Effector memory CD8-positive, alpha-beta T cell (primary cell): ENCODE measurements at regions not wholly inside any gene's neighbourhood (a gene's known extent, or its start where the extent isn't known, plus 50 kb on each side); places are given as distances from the start of the nearest gene placed in this dataset.

Experiments used
- ATAC-seq: fragments of 150-1000 bp; cut with Tn5 transposase; replicated peaks from 2 replicates; pipeline ENCODE4 v1.10.0; 2021; ENCODE audit warnings: mild to moderate bottlenecking, moderate library complexity
- DNase-seq, 3 experiments: peaks; one replicate each; pipeline ENCODE4 v3.0.0; 2021
- H3K27ac Mint-ChIP-seq, 2 donors: one replicate each; pipeline ENCODE4 v1.8.0; 2022; ENCODE audit warnings: mild to moderate bottlenecking in 2 of 2, mixed read lengths in 2 of 2, moderate library complexity in 2 of 2
- H3K27me3 Mint-ChIP-seq, 2 donors: one replicate each; pipeline ENCODE4 v1.8.0; 2022; ENCODE audit warnings: mixed read lengths in 2 of 2
- H3K36me3 Mint-ChIP-seq: one replicate; pipeline ENCODE4 v1.8.0; 2022; ENCODE audit warnings: mild to moderate bottlenecking, moderate library complexity, mixed read lengths; ENCODE audit not compliant: insufficient read depth
- H3K4me1 Mint-ChIP-seq, 2 donors: one replicate each; pipeline ENCODE4 v1.8.0; 2022; ENCODE audit warnings: low read depth in 2 of 2, mixed read lengths in 2 of 2
- H3K4me3 Mint-ChIP-seq, 2 donors: one replicate each; pipeline ENCODE4 v1.8.0; 2022; ENCODE audit warnings: mild to moderate bottlenecking in 2 of 2, mixed read lengths in 2 of 2, moderate library complexity in 2 of 2
- H3K9me3 Mint-ChIP-seq, 2 donors: one replicate each; pipeline ENCODE4 v1.8.0; 2022; ENCODE audit warnings: mixed read lengths in 2 of 2

DNA sequence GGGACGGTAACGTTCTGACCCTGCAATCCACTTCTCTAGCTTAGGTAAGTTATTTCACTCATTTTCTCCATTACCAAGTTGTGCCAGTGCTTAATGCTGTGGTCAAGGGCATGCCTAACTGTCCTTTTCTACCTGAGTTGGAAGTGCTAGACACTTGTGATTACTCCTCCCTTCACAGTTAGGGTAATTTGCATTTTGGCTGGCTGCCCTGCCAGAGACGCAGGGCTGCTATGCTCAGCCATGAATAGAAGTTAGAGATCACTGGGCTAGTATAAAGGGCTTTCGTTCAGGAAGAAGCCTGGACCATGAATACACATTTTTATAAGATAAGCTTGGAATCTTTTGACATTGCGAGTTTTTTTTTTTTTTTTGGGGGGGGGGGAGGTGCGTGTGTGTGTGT, 633.2 kb upstream of the NEGR1 start:
- DNase-seq (no peak), ATAC-seq (no peak)
- no peaks in the 10 kb centered on the region for H3K4me1 Mint-ChIP-seq
- no peak overlapping the region for H3K27ac Mint-ChIP-seq
- peaks cover 4 to 7% of the 10 kb centered on the region in 2 donors for H3K9me3 Mint-ChIP-seq
- H3K36me3 Mint-ChIP-seq = no peaks in the 10 kb centered on the region
- no peaks in the 10 kb centered on the region for H3K27me3 Mint-ChIP-seq
- no peak overlapping the region for H3K4me3 Mint-ChIP-seq

DNA sequence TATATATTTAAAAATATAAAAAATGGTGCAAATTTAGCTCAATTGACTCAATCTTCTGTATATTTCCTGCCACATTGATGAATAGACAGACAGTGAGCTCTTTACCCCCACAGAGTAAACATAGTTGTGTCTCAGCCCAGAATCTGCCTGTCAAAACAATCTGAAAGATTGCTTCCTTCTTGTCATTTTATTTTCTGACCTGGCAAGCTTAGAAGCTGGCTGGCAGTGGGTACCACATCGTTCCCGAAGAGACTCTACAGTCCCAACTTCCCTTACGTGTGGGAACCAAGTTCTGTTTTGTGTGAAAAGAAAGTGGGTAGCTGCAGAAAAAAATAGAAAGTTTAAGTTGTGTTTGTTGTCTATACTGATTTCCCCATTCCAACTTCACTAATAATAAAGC, 629.3 kb upstream of the NEGR1 start:
- ATAC-seq (no peak), DNase-seq (no peak)
- H3K27ac Mint-ChIP-seq = no peak overlapping the region
- no peak overlapping the region for H3K4me3 Mint-ChIP-seq
- no peaks in the 10 kb centered on the region for H3K4me1 Mint-ChIP-seq
- H3K9me3 Mint-ChIP-seq = peaks cover 2 to 20% of the 10 kb centered on the region in 2 donors
- H3K27me3 Mint-ChIP-seq = no peaks in the 10 kb centered on the region
- H3K36me3 Mint-ChIP-seq = no peaks in the 10 kb centered on the region

DNA sequence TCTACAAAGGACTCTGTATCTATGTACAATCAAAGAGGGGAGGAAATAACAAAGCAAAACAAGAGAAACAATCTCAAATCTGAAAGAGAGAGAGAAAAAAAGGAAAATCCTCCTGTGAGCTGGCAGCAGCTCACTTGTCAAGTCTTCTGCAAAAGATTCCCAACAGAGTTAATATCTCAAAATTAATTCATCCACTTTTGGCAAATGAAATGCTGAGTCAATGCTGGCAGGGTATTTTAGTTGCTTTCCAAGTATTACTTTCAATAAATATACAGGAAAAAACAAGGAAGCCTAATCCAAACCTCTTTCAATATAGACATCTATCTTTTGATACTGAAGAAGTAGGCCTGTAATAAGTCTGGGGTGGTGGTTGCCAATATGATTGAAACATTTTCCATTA, 613.9 kb upstream of the NEGR1 start:
- Mint-ChIP-seq H3K9me3 (peaks cover 6 to 7% of the 10 kb centered on the region in 2 donors), H3K27me3 (no peaks in the 10 kb centered on the region), H3K36me3 (no peaks in the 10 kb centered on the region), H3K4me3 (no peak overlapping the region), H3K4me1 (no peaks in the 10 kb centered on the region), H3K27ac (no peak overlapping the region)
- DNase-seq (no peak), ATAC-seq (no peak)

DNA sequence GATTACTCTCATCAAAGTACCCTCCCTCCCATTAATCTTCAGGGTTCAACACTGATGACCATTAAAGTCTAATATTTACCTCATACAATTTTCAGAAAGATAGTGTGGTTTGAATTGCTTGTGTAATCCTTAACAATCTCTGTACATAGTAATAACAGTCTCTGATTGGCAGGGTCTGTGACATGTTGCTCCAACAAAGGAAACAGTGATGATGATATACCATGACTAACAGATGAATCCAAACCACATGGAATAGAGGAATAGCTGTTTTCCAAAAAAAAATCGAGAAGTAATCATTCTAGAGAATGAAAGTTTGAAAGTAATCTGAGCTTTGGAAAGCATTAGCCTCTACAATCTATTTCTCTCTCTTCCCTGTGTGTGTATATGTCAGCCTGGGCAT, 610.1 kb upstream of the NEGR1 start:
- ATAC-seq (no peak), DNase-seq (no peak)
- Mint-ChIP-seq H3K4me1 (no peaks in the 10 kb centered on the region), H3K27ac (no peak overlapping the region), H3K27me3 (no peaks in the 10 kb centered on the region), H3K36me3 (no peaks in the 10 kb centered on the region), H3K4me3 (no peak overlapping the region), H3K9me3 (peaks cover 5 to 7% of the 10 kb centered on the region in 2 donors)

DNA sequence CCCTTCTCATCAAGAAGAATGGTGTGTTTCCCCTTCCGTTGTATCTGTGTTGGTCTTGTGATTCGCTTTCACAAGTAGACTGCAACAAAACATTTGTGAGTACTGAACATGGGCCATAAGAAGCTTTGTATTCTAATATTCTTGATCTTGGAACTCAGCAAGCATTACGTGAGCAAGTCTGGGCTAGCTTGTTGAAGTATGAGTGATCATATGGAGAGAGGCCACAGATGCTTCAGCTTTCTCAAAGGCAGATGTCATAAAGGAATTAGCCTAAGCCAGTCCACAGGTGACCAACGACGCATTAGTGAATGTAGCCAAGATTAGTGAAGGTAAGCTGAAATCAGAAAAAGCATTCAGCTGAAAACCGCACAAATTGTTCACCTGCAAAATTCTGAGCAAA, 609.6 kb upstream of the NEGR1 start:
- Mint-ChIP-seq H3K9me3 (peaks cover 5 to 7% of the 10 kb centered on the region in 2 donors), H3K27me3 (no peaks in the 10 kb centered on the region), H3K4me1 (no peaks in the 10 kb centered on the region), H3K27ac (no peak overlapping the region), H3K4me3 (no peak overlapping the region), H3K36me3 (no peaks in the 10 kb centered on the region)
- DNase-seq = no peak
- ATAC-seq = no peak

DNA sequence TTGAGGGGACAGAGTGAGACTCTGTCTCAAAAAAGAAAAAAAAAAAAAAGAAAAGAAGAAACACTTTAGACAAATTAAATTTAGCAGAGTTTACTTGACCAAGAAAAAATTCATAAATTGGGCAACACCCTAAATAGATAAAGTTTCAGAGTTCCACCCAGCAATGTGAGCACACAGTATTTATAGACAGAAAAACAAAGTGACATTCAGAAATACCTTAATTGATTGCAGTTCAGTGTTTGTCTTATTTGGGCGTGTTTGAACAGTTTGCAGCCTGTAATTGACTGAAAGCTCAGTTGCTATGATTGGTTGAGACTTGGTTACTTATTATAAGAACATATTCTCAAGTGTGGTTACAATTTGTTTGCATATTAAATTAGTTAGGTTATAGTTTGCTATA, 603.5 kb upstream of the NEGR1 start:
- no peaks in the 10 kb centered on the region for H3K27me3 Mint-ChIP-seq
- H3K27ac Mint-ChIP-seq = no peak overlapping the region
- H3K9me3 Mint-ChIP-seq = peaks cover 6 to 8% of the 10 kb centered on the region in 2 donors
- ATAC-seq (no peak), DNase-seq (no peak)
- no peaks in the 10 kb centered on the region for H3K4me1 Mint-ChIP-seq
- H3K36me3 Mint-ChIP-seq = no peaks in the 10 kb centered on the region
- H3K4me3 Mint-ChIP-seq = no peak overlapping the region

DNA sequence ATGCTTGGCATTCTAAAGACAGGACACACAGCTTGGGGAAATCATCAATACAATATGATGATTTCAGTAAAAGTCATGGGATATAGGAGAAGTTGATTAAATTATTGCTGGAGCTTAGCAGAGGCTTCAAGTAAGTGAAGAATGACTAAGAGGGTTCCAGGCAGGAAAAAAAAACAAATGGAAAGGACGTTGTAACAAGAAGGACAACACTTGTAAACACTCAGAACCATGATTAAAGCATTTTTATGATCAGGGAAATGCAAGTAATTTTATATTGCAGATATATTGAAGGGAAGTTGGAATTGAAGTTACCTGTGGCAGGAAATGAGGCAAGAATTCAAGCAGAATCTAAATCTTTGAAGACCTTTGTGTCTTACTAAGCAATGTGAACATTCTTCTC, 602.7 kb upstream of the NEGR1 start:
- Mint-ChIP-seq H3K36me3 (no peaks in the 10 kb centered on the region), H3K4me1 (no peaks in the 10 kb centered on the region), H3K9me3 (peaks cover 6 to 8% of the 10 kb centered on the region in 2 donors), H3K27me3 (no peaks in the 10 kb centered on the region), H3K4me3 (no peak overlapping the region), H3K27ac (no peak overlapping the region)
- DNase-seq (no peak), ATAC-seq (no peak)

DNA sequence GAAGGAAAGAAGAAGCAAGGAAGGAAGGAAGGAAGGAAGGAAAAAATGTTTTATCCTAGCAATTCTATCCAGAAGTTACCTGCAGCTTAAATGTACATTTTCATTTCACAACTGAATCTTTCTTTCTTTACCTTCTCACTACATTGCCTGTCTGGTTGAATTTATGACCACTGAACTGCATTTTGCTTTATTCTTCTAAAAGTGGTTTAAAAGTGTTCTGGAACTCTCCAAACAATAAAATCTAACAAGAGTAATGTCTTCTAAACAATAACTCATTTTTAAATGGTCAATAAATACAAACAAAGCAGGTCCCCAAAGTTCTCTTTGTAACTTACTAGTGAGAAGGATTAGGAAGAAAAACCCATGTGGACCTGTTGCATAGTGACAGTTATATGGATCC, 587.5 kb upstream of the NEGR1 start:
- H3K4me3 Mint-ChIP-seq = no peak overlapping the region
- DNase-seq (no peak), ATAC-seq (no peak)
- no peaks in the 10 kb centered on the region for H3K27me3 Mint-ChIP-seq
- H3K27ac Mint-ChIP-seq = no peak overlapping the region
- no peaks in the 10 kb centered on the region for H3K36me3 Mint-ChIP-seq
- no peaks in the 10 kb centered on the region for H3K4me1 Mint-ChIP-seq
- peaks cover 0 to 5% of the 10 kb centered on the region in 2 donors for H3K9me3 Mint-ChIP-seq

DNA sequence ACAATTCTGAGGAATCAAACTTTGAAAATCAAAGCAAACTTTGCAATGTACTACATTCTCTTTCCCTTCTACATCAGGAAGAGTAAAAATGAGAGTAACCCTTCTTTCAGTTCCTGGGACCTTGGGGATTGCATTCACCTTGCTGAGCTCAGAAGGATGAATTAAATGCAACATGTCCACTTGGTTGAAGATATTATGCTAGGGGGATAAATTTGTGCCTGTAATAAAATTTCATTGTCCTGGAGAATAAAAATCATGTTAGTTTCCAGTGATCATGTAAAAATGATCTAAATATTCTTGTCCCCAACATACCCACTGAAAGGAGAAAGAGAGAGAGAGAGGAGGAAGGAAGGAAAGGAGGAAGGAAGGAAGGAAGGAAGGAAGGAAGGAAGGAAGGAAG, 587.1 kb upstream of the NEGR1 start:
- no peaks in the 10 kb centered on the region for H3K4me1 Mint-ChIP-seq
- no peak overlapping the region for H3K27ac Mint-ChIP-seq
- ATAC-seq = no peak
- H3K9me3 Mint-ChIP-seq = peaks cover 0 to 5% of the 10 kb centered on the region in 2 donors
- no peaks in the 10 kb centered on the region for H3K36me3 Mint-ChIP-seq
- H3K4me3 Mint-ChIP-seq = no peak overlapping the region
- no peak for DNase-seq
- H3K27me3 Mint-ChIP-seq = no peaks in the 10 kb centered on the region

DNA sequence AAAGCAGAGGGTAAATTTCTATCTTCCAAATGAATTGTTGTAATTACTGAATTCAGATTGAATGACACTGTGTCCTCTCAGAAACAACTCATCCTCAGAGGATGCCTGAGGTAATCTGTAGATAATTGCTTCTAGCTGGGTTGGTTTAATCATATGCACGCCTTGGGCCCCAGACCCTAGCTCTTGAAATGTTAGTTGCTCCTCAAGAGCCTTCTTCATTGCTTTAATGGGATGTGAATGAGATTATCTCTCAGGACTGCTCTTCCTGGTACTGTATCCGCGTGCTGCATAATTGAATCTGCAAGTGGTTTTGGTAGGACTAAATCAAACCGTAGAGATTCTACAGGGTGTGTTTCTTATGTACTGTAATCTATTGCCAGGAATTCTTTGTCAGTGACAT, 569.3 kb upstream of the NEGR1 start:
- Mint-ChIP-seq H3K27ac (no peak overlapping the region), H3K9me3 (peaks cover 4 to 6% of the 10 kb centered on the region in 2 donors), H3K27me3 (no peaks in the 10 kb centered on the region), H3K36me3 (no peaks in the 10 kb centered on the region), H3K4me1 (no peaks in the 10 kb centered on the region), H3K4me3 (no peak overlapping the region)
- no peak for ATAC-seq
- no peak for DNase-seq

DNA sequence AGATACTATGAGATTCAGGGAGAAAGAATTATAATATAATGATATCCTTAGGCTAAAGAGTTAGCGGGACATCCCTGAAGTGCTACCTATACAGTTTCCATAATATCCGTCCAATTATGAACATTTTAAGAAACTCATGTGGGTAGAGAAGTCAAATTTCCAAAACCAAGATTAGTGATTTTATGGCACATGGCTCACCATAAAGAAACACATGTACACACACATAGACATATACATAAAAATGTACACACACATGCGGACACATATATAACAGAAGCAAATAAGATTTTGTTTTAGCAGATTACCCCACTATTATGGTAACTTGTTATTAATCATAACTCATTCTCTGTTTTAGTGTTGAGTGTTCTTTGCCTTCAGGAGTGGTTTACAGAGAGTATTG, 566.7 kb upstream of the NEGR1 start:
- Mint-ChIP-seq H3K27me3 (no peaks in the 10 kb centered on the region), H3K4me1 (no peaks in the 10 kb centered on the region), H3K9me3 (peaks cover under 1 to 9% of the 10 kb centered on the region in 2 donors), H3K27ac (no peak overlapping the region), H3K4me3 (no peak overlapping the region), H3K36me3 (no peaks in the 10 kb centered on the region)
- ATAC-seq = no peak
- DNase-seq = no peak

DNA sequence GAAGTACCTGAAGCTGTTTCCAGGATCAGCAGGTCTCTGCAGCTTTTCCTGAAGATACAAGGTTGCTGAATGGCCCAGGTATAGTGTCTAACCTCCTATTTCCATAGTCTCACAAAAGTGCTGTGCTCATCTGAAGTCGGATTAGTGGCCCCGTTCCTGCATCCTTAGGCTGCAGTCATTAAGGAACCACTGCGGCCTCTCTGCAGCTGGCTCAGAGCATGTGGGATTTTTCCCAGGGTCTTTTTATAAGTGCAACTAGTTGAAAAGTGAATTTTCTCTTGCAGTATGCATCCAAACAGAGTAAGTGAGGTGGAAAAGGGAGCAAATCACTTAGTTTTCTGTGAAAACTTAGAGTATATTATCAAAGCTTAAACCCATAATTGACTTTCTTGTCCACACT, 565.3 kb upstream of the NEGR1 start:
- H3K4me1 Mint-ChIP-seq = no peaks in the 10 kb centered on the region
- no peak overlapping the region for H3K27ac Mint-ChIP-seq
- no peak for ATAC-seq
- H3K4me3 Mint-ChIP-seq = no peak overlapping the region
- H3K27me3 Mint-ChIP-seq = no peaks in the 10 kb centered on the region
- no peak for DNase-seq
- no peaks in the 10 kb centered on the region for H3K36me3 Mint-ChIP-seq
- peaks cover 0 to 12% of the 10 kb centered on the region in 2 donors for H3K9me3 Mint-ChIP-seq

DNA sequence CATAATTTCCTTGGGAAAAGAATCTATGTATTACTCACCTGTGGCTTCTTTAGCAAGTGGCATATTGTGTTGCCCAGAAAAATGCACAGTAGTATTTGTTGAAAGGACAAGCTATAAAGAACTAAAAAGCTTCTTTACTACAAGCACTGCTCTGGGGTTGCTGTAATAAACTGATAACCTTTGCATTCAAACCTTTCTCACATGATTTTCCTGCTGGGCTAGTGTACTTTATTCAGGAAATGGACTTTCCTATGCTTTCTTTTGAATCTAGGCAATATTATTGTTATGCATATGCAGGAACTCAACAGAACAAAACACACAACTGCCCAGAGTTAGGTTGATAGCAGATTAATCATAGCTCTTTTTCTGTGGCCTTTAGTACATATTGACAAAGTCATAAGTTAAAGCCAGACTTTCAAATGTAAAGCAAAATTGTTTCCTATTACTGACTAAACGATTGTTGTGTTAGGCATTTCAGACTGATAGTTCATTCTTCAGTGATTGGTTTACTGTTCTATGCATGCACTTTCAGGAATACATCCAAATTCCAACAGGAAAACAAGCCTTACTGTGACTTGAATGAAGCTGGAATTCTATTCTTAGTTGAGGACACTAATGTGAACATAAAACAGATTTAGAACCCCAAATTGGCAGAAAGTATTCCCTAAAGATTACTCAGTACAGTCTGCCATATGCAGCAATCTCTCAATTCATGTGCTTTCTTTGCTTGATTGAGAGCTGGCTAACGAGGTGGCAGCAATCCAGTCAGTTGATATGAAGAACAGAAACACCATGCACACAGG, 564.3 kb upstream of the NEGR1 start:
- peaks cover 4 to 10% of the 10 kb centered on the region in 2 donors for H3K9me3 Mint-ChIP-seq
- no peaks in the 10 kb centered on the region for H3K4me1 Mint-ChIP-seq
- ATAC-seq = no peak

DNA sequence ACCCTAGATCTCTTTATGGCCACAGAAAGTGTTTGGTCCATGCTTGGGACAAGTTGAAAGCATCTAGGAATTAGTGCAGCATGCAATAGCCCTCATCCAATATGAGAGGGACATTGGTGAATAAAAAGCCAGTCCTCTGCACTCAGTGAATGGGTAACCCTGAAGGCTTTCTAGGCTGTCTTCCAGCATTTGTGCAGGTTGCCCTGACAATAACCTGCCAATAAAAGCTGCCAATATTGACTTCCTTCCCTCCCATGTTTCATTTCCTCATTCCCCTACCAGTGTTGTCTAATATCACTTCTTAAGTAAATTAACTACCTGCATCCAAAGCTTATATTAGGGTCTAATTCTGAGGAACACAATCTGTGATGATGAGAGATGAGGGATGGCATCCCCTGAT, 563.6 kb upstream of the NEGR1 start:
- no peaks in the 10 kb centered on the region for H3K36me3 Mint-ChIP-seq

More for the DNA sequence above, 564.3 kb upstream of the NEGR1 start:
- DNase-seq = no peak
- no peaks in the 10 kb centered on the region for H3K36me3 Mint-ChIP-seq
- no peak overlapping the region for H3K4me3 Mint-ChIP-seq
- no peaks in the 10 kb centered on the region for H3K27me3 Mint-ChIP-seq
- H3K27ac Mint-ChIP-seq = no peak overlapping the region

More for the DNA sequence above, 563.6 kb upstream of the NEGR1 start:
- Mint-ChIP-seq H3K27me3 (no peaks in the 10 kb centered on the region), H3K27ac (no peak overlapping the region), H3K9me3 (peaks cover 5 to 10% of the 10 kb centered on the region in 2 donors), H3K4me3 (no peak overlapping the region), H3K4me1 (no peaks in the 10 kb centered on the region)
- DNase-seq (no peak), ATAC-seq (no peak)
